GM19468 (cell line): ENCODE measurements at regions not wholly inside any gene's neighbourhood (a gene's known extent, or its start where the extent isn't known, plus 50 kb on each side); places are given as distances from the start of the nearest gene placed in this dataset.

Source experiments
- ATAC-seq: cut with Tn5 transposase; IDR thresholded peaks from one replicate; pipeline ENCODE4 v1.9.1; 2021; ENCODE audit warnings: mild to moderate bottlenecking, moderate library complexity, moderate number of reproducible peaks; ENCODE audit not compliant: unreplicated experiment; ENCODE audit errors: extremely low read depth

DNA sequence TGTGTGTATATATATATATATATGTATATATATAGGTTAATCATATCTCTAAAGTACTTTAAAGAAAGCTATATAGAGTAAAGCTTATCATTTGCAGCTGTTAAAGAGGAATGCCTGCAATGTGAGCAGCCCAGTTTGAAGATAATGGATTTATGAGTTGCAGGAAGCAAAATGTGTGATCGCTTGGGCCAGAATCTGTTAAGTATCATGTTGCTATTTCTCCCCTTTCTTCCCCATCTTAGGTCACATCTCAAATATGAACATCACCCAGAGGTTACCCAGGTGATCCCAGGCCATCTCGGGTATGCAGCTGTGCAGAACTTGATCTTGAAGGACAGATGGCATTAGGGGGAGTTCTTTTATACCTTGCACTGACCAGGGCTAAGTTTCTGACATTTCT lies 316.5 kb downstream of the MTX2 start:
- ATAC-seq, result no peak

DNA sequence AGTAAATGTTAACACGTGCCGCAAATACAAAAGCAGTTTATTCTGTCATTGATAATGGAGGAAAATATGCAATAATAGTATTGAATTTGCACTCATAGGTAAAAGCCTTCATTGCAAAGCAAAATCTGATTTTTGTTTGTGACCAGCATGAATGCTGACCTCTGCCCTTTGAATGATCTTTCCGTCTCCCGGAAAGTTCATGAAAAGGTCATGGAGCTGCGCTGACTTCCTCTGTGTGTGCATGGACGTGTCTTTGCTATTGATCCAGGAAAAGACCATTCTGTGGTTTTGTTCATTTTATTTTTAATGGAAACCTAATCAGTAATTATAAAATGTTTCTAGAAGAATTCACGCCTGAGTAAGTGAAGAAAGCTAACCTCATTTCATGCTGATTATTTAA lies 320.0 kb downstream of the MTX2 start:
- ATAC-seq, result no peak

- no peak for ATAC-seq
These were observed 320.7 kb downstream of the MTX2 start for GRCh38 chr2:176589825-176590440.

DNA sequence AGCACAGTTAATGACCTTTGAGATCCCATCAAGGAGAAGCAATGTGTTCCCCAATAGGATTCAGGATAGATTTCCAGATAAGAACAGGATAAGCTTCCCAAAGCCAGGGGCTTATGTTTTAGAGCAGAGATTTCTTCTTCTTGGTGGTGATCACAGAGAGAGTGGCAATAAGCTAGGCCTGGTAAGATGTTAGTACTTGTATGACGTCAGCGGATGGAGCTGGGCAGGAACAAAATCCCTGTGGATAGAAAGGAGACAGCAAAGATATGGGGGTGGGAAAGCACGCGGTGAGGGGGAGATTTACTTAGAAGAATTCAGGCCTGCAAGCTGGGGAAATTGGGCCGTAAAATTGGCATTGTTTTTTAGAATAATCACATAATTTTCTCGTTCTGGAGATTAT lies 323.0 kb downstream of the MTX2 start:
- no peak for ATAC-seq

DNA sequence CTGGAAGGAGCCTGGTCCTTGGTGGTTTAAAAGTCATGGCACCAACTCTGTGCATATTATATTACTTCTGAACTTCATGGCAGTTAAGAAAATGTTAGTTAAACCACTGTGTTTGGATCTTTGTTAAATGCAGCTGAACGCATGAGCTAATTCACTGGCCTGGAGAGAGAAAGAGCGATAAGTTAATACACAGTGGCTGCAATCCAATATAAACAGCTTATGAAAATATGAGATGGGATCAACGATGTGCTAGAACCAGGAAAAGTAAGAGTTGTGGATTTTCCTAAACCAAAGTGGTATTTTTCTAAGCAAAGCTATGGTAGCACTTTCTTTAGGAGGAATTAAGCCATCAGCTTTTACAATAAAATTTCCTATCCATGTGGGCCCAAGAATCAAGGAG lies 326.7 kb downstream of the MTX2 start:
- no peak for ATAC-seq

DNA sequence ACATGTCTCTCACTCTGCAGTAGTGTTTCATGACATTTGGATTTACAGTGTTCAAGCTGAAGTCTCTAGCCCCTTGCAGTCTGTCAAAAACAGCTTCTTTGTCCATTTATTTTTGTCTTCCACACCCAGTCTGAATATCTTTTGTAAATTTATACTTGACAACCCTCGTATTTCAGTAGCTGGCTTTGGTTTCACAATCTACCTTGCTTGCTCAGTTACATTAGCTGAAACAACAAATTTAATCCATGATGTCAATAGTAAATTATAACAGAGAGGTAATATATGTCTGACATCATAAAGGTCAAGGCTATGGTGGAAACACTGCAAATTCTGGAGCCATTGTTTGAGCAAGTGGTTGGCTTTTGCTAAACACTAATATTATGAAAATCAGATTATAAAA lies 328.7 kb downstream of the MTX2 start:
- no peak for ATAC-seq

- no peak for ATAC-seq
These were observed 329.1 kb downstream of the MTX2 start for GRCh38 chr2:176598351-176598750.

DNA sequence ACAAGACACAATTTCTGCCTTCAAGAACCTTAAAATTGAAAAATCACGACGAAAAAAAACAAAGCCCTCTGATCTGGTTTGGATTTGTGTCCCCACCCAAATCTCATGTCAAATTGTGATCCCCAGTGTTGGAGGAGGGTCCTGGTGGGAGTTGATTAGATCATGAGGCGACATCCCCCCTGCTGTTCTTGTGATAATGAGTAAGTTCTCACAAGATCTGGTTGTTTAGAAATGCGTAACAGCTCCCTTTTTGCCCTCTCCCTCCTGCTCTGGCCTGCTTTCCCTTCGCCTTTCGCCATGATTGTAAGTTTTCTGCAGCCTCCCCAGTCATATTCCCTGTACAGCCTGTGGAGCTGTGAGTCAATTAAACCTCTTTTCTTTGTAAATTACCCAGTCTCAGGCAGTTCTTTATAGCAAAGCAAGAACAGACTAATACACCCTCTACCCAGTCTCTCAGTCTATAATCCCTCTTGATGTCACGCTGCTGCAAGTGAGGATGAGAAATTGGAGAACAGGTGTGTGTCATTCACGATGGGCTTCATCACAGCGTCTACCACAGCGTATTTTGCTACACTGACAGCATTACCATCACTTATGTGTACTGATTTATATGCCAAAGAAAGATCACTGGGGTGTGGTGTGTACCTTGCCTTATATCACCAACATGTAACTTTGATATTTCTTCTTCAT lies 330.7 kb downstream of the MTX2 start:
- ATAC-seq, result no peak

DNA sequence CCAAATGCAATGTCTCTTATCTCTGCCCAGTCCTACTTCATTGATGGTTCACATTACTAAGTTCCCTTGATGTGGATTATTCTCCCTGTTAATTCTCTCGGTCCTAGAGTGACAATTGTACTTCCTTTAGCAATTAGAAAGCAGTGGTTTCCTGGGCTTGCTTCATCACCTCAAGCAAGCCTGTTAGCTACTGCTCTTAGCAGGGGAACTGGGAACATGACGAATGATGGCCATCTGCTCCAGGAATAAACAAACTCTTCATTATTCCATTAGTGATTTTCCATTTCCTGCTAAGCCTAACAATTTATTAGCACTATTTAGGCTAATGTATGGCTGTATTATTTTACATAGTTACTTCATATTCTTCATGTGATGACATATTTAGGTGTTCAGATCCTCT lies 331.8 kb downstream of the MTX2 start:
- ATAC-seq, result no peak

DNA sequence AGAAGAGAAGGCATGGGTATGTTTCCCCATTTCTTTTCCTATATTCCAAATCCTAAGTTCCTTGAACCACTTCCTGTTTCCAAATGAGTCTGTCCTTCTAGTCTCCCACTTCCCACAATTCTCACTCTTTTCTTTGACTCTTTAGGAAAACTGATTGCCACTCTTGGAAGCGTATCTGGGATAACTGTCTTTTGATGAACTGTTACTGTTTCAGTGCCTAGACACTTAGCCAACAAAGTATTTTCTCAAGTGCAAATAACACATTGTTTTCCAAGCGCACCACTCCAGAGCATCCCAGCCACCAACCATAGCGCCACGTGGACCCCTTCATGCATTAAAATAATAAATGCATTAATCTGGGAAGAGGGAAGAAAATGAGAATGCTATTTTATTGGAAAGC lies 342.8 kb downstream of the MTX2 start:
- no peak for ATAC-seq

GRCh38 chr2:176612736-176613135 lies 343.5 kb downstream of the MTX2 start:
- no peak for ATAC-seq

- ATAC-seq, result no peak
These were observed 344.2 kb downstream of the MTX2 start for GRCh38 chr2:176613323-176613987.

DNA sequence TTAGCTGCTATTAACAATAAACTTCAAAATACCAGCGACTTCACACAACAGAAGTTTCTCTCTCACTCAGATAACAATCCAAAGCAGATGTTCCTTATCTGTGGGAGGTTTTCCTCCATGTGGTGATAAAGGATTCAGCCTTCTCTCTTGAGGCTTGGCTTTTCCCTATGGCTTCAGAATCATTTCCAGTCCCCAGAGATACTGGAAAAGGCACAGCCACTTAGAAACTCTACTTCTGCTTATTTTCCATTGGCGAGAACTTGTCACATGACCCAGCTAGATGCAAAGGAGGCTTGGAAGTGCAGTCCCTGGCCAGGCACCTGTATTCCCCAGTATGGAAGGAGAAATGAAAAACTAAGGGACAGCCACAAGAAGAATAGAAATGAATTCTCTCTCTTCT lies 344.8 kb downstream of the MTX2 start:
- no peak for ATAC-seq

DNA sequence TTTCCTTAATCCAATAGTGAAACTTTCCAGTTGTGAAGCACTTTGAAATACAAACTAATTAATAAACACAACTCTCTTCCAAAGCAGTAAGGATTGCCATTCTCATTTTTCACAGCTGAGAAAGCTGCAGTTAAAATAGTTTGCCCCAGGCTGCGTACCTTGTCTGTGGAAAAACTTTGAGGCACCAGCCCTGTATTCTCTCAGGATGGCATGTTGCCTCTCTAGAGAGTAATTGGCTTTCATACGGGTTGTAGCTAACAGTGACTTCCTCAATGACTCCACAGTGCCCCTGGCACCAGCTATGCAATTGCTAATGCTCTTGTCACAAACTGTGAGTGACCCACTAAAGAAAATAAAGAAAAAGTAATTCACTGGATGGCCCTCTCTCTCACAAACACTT lies 345.7 kb downstream of the MTX2 start:
- no peak for ATAC-seq

- ATAC-seq, result no peak
These were observed 350.3 kb downstream of the MTX2 start for GRCh38 chr2:176619504-176619903.

- ATAC-seq, result no peak
These were observed 352.1 kb downstream of the MTX2 start for GRCh38 chr2:176621350-176621749.

GRCh38 chr2:176622792-176623191 lies 353.6 kb downstream of the MTX2 start:
- ATAC-seq, result no peak

DNA sequence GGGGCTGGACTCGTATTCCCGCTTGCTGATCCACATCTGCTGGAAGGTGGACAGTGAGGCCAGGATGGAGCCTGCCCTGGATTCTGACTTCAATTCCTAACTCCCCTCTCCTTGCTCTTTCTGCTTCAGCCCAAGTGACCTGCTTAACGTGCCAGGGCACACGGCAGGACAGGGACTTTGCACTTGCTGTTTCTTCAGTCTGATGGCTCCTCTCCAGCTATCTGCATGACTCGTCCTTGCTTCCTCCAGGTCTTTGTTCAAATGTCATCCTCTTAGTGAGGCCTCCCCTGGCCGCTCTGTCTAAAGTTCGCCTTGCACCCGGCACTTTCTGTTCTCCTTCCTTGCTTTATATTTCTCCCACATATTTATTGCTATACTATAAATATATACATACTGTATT lies 357.6 kb downstream of the MTX2 start:
- ATAC-seq, result no peak

GRCh38 chr2:176628438-176628837 lies 359.2 kb downstream of the MTX2 start:
- no peak for ATAC-seq

DNA sequence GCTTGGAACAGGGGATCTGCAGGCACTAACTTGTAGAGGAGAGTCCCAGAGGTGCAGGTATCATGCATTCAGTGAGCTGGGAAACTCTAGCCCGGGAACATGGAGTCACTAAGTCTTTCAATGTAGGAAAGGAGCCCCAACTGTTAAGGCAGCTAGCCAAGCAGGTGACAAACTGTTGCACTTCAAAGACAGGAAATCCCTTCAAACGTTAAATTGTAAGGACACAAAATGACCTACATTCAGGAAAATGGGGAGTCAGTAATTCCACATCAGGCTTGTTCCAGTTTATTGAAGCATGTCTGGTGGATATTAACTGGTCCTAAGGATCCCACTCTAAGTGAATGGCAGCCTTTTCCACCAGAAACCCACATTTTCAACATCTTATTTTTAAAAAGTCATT lies 364.5 kb downstream of the MTX2 start:
- no peak for ATAC-seq

DNA sequence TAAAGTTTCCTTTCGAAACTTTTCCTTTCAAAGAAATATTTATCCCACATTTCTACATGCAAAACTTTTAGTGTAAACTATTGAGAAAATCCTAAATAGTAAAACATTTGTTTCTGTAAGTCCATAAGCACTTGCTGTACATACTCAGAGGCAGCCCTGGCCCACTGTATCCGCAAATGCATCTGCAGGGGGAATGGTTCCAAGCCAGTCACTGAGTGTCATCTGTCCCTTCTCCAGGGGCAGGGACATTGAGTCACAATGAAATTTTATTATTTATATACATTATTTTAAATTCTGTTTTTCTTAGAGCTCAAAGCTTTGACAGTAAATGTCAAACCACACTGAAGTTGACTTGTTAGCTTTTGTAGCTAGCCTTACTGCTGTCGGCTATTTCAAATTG lies 367.2 kb downstream of the MTX2 start:
- ATAC-seq, result no peak

DNA sequence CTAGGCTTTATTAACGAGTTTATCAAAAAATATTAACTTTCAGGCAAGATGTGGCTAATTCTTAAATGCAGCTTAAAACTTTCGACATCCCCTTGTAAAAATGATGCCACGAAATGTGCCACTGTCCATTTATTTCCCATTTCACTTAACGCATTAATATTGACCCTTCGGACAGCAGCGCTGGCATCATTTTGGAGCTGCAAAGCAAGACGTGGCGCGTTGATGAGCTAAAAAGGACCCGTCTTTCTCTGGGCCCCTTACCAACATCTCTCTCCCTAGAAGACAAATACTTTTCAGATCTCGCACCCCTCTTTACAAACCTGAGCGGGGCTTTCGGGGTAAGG lies 367.9 kb downstream of the MTX2 start:
- no peak for ATAC-seq
